ENCODE measurements at regions not wholly inside any gene's neighbourhood (a gene's known extent, or its start where the extent isn't known, plus 50 kb on each side); places are given as distances from the start of the nearest gene placed in this dataset.

DNA sequence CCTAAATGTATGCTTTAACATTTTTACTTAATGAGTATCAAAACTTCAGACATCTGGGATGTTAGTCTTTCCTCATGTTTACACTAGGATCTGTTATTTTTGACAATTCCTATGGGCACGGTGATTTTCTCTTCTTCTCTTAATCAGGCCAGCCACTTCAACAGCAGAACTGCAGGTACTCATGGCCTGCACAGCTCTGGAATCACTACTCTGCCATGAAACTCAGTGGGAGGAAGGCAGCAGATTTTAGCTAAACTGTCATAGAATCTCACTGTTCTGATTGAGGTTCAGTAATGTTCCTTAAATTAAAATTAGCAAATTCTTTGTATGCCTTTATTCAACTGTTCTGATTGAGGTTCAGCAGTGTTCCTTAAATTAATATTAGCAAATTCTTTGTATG is 1083.0 kb downstream of the SLITRK5 start:
- TF ChIP-seq, protein P1, sequence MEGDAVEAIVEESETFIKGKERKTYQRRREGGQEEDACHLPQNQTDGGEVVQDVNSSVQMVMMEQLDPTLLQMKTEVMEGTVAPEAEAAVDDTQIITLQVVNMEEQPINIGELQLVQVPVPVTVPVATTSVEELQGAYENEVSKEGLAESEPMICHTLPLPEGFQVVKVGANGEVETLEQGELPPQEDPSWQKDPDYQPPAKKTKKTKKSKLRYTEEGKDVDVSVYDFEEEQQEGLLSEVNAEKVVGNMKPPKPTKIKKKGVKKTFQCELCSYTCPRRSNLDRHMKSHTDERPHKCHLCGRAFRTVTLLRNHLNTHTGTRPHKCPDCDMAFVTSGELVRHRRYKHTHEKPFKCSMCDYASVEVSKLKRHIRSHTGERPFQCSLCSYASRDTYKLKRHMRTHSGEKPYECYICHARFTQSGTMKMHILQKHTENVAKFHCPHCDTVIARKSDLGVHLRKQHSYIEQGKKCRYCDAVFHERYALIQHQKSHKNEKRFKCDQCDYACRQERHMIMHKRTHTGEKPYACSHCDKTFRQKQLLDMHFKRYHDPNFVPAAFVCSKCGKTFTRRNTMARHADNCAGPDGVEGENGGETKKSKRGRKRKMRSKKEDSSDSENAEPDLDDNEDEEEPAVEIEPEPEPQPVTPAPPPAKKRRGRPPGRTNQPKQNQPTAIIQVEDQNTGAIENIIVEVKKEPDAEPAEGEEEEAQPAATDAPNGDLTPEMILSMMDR (conservative IDR thresholded peaks at IDR 0.05; ENCODE audit: low read depth, low read length): no peak
- TF ChIP-seq EZH2phosphoT487 (IDR thresholded peaks at IDR 0.05; ENCODE audit: borderline replicate concordance, low read length): no peak
- TF ChIP-seq EZH2 (IDR thresholded peaks at IDR 0.05; ENCODE audit: low read length, unreplicated experiment): no peak
